OCI-LY7 (cell line): ENCODE measurements at regions not wholly inside any gene's neighbourhood (a gene's known extent, or its start where the extent isn't known, plus 50 kb on each side); places are given as distances from the start of the nearest gene placed in this dataset.

Experiments used
- CTCF ChIP-seq: fragments of 200-600 bp; sonication (generic); conservative IDR thresholded peaks from 2 replicates; pipeline ENCODE4 v1.5.1; 2014; ENCODE audit warnings: mild to moderate bottlenecking, antibody characterized with exemption, low read length, moderate library complexity, mixed read lengths
- EZH2phosphoT487 ChIP-seq: fragments of 200-600 bp; sonication (generic); IDR thresholded peaks from 2 replicates; pipeline ENCODE4 v1.6.1; 2018; ENCODE audit warnings: low read depth, borderline replicate concordance, mild to moderate bottlenecking, mixed run types, antibody characterized with exemption, low read length, moderate library complexity, mixed read lengths

GRCh38 chr11:15602785-15603567 lies 488.3 kb downstream of the INSC start:
- TF ChIP-seq CTCF, result no peak
- TF ChIP-seq EZH2phosphoT487, result no peak
